Sigmoid colon (tissue), 6 donors: ENCODE measurements at regions not wholly inside any gene's neighbourhood (a gene's known extent, or its start where the extent isn't known, plus 50 kb on each side); places are given as distances from the start of the nearest gene placed in this dataset.

Source experiments
- DNase-seq: peaks from one replicate; pipeline ENCODE4 v3.0.0-alpha.2; 2019
- H3K27ac ChIP-seq, 4 donors: fragments of 200-600 bp; sonication (generic); one replicate each; pipeline ENCODE4 v1.5.1; 2016 to 2019; ENCODE audit warnings: mild to moderate bottlenecking in 1 of 4
- H3K27me3 ChIP-seq, 3 donors: fragments of 200-600 bp; sonication (generic); one replicate each; pipeline ENCODE4 v1.5.1; 2019; ENCODE audit warnings: mild to moderate bottlenecking in 1 of 3
- H3K36me3 ChIP-seq, 4 donors: fragments of 200-600 bp; sonication (generic); one replicate each; pipeline ENCODE4 v1.5.1; 2016 to 2019
- H3K4me1 ChIP-seq, 4 donors: fragments of 200-600 bp; sonication (generic); one replicate each; pipeline ENCODE4 v1.5.1; 2017 to 2019
- H3K4me3 ChIP-seq, 4 donors: fragments of 200-600 bp; sonication (generic); one replicate each; pipeline ENCODE4 v1.5.1; 2017 to 2019; ENCODE audit warnings: mild to moderate bottlenecking in 2 of 4, moderate library complexity in 1 of 4
- H3K9me3 ChIP-seq, 4 donors: fragments of 200-600 bp in 3 of 4; sonication (generic) in 3 of 4; one replicate each; pipeline versions ENCODE4 v1.5.1 to v1.6.1; 2013 to 2019
- CTCF ChIP-seq, 4 experiments: fragments of 450-650 bp in 3 of 4; fragments of 200-600 bp in 1 of 4; IDR thresholded peaks; one replicate each; pipeline ENCODE4 v1.5.1; 2016 to 2019; ENCODE audit warnings: antibody characterized with exemption in 4 of 4, mild to moderate bottlenecking in 3 of 4, moderate library complexity in 2 of 4
- EP300 ChIP-seq, 4 donors: sonication (generic); formaldehyde crosslinking; IDR thresholded peaks; one replicate each; pipeline ENCODE4 v1.6.1; 2017; ENCODE audit warnings: antibody characterized with exemption in 4 of 4
- POLR2A ChIP-seq, 2 donors: fragments of 450-650 bp; IDR thresholded peaks; one replicate each; pipeline ENCODE4 v1.6.1; 2016; ENCODE audit warnings: antibody characterized with exemption in 2 of 2, mild to moderate bottlenecking in 2 of 2, moderate library complexity in 2 of 2
- POLR2AphosphoS5 ChIP-seq, 4 donors: sonication (generic); formaldehyde crosslinking; IDR thresholded peaks; one replicate each; pipeline ENCODE4 v1.6.1; 2017; ENCODE audit warnings: antibody characterized with exemption in 4 of 4
- WGBS, 2 donors: extraction: QIAGEN DNeasy Blood & Tissue Kit; methylation state at CpG; one replicate each; pipeline ENCODE4 v1.1.7; 2013; 5-methylcytosine and 5-hydroxymethylcytosine counted together
- intact Hi-C: fragments of 100-400 bp; cut with DNase I; formaldehyde crosslinking; loops from one replicate; pipeline ENCODE4 v1.15.1; 2023
- donor health status: healthy with polysubstance abuse.
- donor health status: healthy.

- 82 to 90% methylated on average over 4 of the region's 4 CpGs for WGBS, 2 donors
- Histone ChIP-seq H3K36me3 (no peaks in the 10 kb centered on the region), H3K4me3 (no peak overlapping the region), H3K27ac (no peak overlapping the region), H3K4me1 (no peaks in the 10 kb centered on the region), H3K27me3 (no peaks in the 10 kb centered on the region), H3K9me3 (no peaks in the 10 kb centered on the region)
- no peak for DNase-seq
- TF ChIP-seq POLR2AphosphoS5 (IDR thresholded peaks at IDR 0.05) (no peak), POLR2A (IDR thresholded peaks at IDR 0.05) (no peak), CTCF (IDR thresholded peaks at IDR 0.05) (no peak), EP300 (IDR thresholded peaks at IDR 0.05) (no peak)
- intact Hi-C loops = no loop called here
These were observed 60.3 kb upstream of the PLXNA4 start for GRCh38 chr7:132636581-132636980.

GRCh38 chr7:132635127-132635526, 58.9 kb upstream of the PLXNA4 start:
- Histone ChIP-seq H3K4me1 (no peaks in the 10 kb centered on the region), H3K27ac (no peak overlapping the region), H3K4me3 (no peak overlapping the region), H3K36me3 (no peaks in the 10 kb centered on the region), H3K27me3 (no peaks in the 10 kb centered on the region), H3K9me3 (no peaks in the 10 kb centered on the region)
- TF ChIP-seq POLR2A (IDR thresholded peaks at IDR 0.05) = no peak
- TF ChIP-seq POLR2AphosphoS5 (IDR thresholded peaks at IDR 0.05) = no peak
- TF ChIP-seq CTCF (IDR thresholded peaks at IDR 0.05) = no peak
- no peak for TF ChIP-seq EP300 (IDR thresholded peaks at IDR 0.05)
- DNase-seq = no peak
- intact Hi-C loops = no loop called here
- WGBS, 2 donors = 67 to 86% methylated on average over 4 of the region's 4 CpGs

- Histone ChIP-seq H3K36me3 (no peaks in the 10 kb centered on the region), H3K27ac (no peak overlapping the region), H3K27me3 (no peaks in the 10 kb centered on the region), H3K9me3 (no peaks in the 10 kb centered on the region), H3K4me3 (no peak overlapping the region), H3K4me1 (no peaks in the 10 kb centered on the region)
- intact Hi-C loops = no loop called here
- DNase-seq = no peak
- WGBS, 2 donors = 85 to 86% methylated on average over 2 of the region's 2 CpGs
- TF ChIP-seq EP300 (IDR thresholded peaks at IDR 0.05) (no peak), CTCF (IDR thresholded peaks at IDR 0.05) (no peak), POLR2A (IDR thresholded peaks at IDR 0.05) (no peak), POLR2AphosphoS5 (IDR thresholded peaks at IDR 0.05) (no peak)
These were observed 54.6 kb upstream of the PLXNA4 start for GRCh38 chr7:132630834-132631233.
